ENCODE measurements at regions not wholly inside any gene's neighbourhood (a gene's known extent, or its start where the extent isn't known, plus 50 kb on each side); places are given as distances from the start of the nearest gene placed in this dataset.

DNA sequence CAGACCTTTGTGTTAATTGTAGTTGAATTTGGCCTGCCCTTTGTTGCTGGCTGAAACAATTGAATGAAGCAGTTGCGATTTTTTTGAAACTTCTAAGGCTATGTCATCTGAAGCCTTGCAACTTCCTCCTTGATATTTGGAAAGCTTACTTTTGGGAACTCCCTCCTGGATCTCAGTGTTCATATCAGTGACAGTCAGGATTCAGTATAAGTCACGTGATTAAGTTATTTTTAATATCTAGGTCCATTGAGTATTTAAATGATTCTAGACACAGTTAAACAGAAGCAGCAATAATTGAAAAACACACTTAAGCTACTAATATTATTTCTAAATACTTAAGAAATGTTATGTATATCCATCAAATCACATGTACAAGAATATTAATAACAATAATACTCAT is 951.3 kb downstream of the GRIK2 start:
- H3K4me1 ChIP-seq (ENCODE audit: control insufficient read depth, insufficient read depth, low read depth, low read length): no peaks in the 10 kb centered on the region
- WGBS: 100% methylated on average over 1 of the region's 2 CpGs

GRCh38 chr6:102340311-102340710 is 946.8 kb downstream of the GRIK2 start:
- Histone ChIP-seq H3K36me3 (ENCODE audit: control insufficient read depth in 1 of 2, insufficient read depth in 2 of 2, low read depth in 1 of 2, low read length in 2 of 2) (no peaks in the 10 kb centered on the region), H2BK120ac (ENCODE audit: low read depth, low read length) (no peak overlapping the region), H2BK15ac (ENCODE audit: low read depth, poor library complexity, severe bottlenecking) (no peak overlapping the region), H2BK12ac (ENCODE audit: low read length in 2 of 2) (no peak overlapping the region), H2AFZ (ENCODE audit: low read depth, low read length) (no peak overlapping the region), H3K9ac (ENCODE audit: low read length) (no peak overlapping the region), H3K27me3 (ENCODE audit: control insufficient read depth in 1 of 2, insufficient read depth in 1 of 2, low read length in 2 of 2) (no peaks in the 10 kb centered on the region), H2AK5ac (ENCODE audit: low read length, severe bottlenecking) (no peak overlapping the region), H4K8ac (ENCODE audit: low read length) (no peak overlapping the region), H3K9me3 (ENCODE audit: control insufficient read depth, low read length) (no peaks in the 10 kb centered on the region), H3K79me1 (replicated peaks; ENCODE audit: low read length, poor library complexity, severe bottlenecking) (no peaks in the 10 kb centered on the region), H3K23ac (ENCODE audit: low read length in 2 of 2) (no peak overlapping the region), H3K14ac (ENCODE audit: low read length in 2 of 2) (no peak overlapping the region), H3K4me2 (ENCODE audit: low read length, poor library complexity, severe bottlenecking) (no peak overlapping the region), H3K4me3 (ENCODE audit: insufficient read depth in 1 of 2, low read depth in 1 of 2, low read length in 2 of 2) (no peak overlapping the region), H2BK5ac (ENCODE audit: low read depth, low read length, poor library complexity, severe bottlenecking) (no peak overlapping the region), H3K4me1 (ENCODE audit: control insufficient read depth, insufficient read depth, low read depth, low read length) (no peaks in the 10 kb centered on the region), H3K18ac (ENCODE audit: low read depth in 1 of 2, low read length in 2 of 2) (no peak overlapping the region), H4K91ac (ENCODE audit: low read length) (no peak overlapping the region), H3K27ac (ENCODE audit: low read length, poor library complexity, severe bottlenecking) (no peak overlapping the region), H3K4ac (ENCODE audit: low read depth in 1 of 2, low read length in 2 of 2) (no peak overlapping the region)
- 90% methylated on average over 3 of the region's 4 CpGs for WGBS
- no peak for DNase-seq

More for the DNA sequence above, 951.3 kb downstream of the GRIK2 start:
- H4K91ac ChIP-seq (ENCODE audit: low read length): no peak overlapping the region
- H4K8ac ChIP-seq (ENCODE audit: low read length): no peak overlapping the region
- H3K23ac ChIP-seq (ENCODE audit: low read length in 2 of 2): no peak overlapping the region
- no peak overlapping the region for H2BK12ac ChIP-seq (ENCODE audit: low read length in 2 of 2)
- H3K4me3 ChIP-seq (ENCODE audit: insufficient read depth in 1 of 2, low read depth in 1 of 2, low read length in 2 of 2): no peak overlapping the region
- no peak overlapping the region for H2AK5ac ChIP-seq (ENCODE audit: low read length, severe bottlenecking)
- H3K36me3 ChIP-seq (ENCODE audit: control insufficient read depth in 1 of 2, insufficient read depth in 2 of 2, low read depth in 1 of 2, low read length in 2 of 2): no peaks in the 10 kb centered on the region
- no peak overlapping the region for H2BK120ac ChIP-seq (ENCODE audit: low read depth, low read length)
- no peak overlapping the region for H3K18ac ChIP-seq (ENCODE audit: low read depth in 1 of 2, low read length in 2 of 2)
- H2BK15ac ChIP-seq (ENCODE audit: low read depth, poor library complexity, severe bottlenecking): no peak overlapping the region
- H3K4me2 ChIP-seq (ENCODE audit: low read length, poor library complexity, severe bottlenecking): no peak overlapping the region
- no peak for DNase-seq
- H3K27me3 ChIP-seq (ENCODE audit: control insufficient read depth in 1 of 2, insufficient read depth in 1 of 2, low read length in 2 of 2): no peaks in the 10 kb centered on the region
- H2BK5ac ChIP-seq (ENCODE audit: low read depth, low read length, poor library complexity, severe bottlenecking): no peak overlapping the region
- H3K9ac ChIP-seq (ENCODE audit: low read length): no peak overlapping the region
- no peak overlapping the region for H3K4ac ChIP-seq (ENCODE audit: low read depth in 1 of 2, low read length in 2 of 2)
- H3K27ac ChIP-seq (ENCODE audit: low read length, poor library complexity, severe bottlenecking): no peak overlapping the region
- H3K9me3 ChIP-seq (ENCODE audit: control insufficient read depth, low read length): peaks cover 5% of the 10 kb centered on the region
- H3K14ac ChIP-seq (ENCODE audit: low read length in 2 of 2): no peak overlapping the region
- H3K79me1 ChIP-seq (replicated peaks; ENCODE audit: low read length, poor library complexity, severe bottlenecking): no peaks in the 10 kb centered on the region
- no peak overlapping the region for H2AFZ ChIP-seq (ENCODE audit: low read depth, low read length)

DNA sequence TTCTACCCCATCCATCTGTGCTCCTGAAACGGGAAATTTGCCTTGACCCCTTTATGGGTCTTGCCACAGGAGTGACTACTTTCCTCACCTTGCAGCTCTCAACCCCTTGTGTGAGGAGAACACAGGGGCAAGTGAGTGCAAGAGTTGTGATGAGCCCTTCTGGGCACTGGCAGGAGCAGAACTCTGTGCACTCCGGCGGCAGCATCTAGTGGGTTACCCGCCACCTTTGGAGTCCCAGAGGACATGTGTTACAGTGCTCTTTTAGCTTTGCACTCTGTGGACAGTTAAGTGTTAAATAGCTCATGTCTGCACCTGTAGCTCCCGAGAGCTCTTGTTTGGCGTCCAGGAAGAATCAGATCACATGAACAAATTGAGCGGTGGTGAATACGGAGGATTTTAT is 940.2 kb downstream of the GRIK2 start:
- DNase-seq: no peak
- H3K4me2 ChIP-seq (ENCODE audit: low read length, poor library complexity, severe bottlenecking): no peak overlapping the region
- no peak overlapping the region for H3K9ac ChIP-seq (ENCODE audit: low read length)
- H3K36me3 ChIP-seq (ENCODE audit: control insufficient read depth in 1 of 2, insufficient read depth in 2 of 2, low read depth in 1 of 2, low read length in 2 of 2): no peaks in the 10 kb centered on the region
- no peak overlapping the region for H3K14ac ChIP-seq (ENCODE audit: low read length in 2 of 2)
- H2AK5ac ChIP-seq (ENCODE audit: low read length, severe bottlenecking): no peak overlapping the region
- H4K91ac ChIP-seq (ENCODE audit: low read length): no peak overlapping the region
- WGBS: 93% methylated on average over 7 of the region's 8 CpGs
- no peak overlapping the region for H3K23ac ChIP-seq (ENCODE audit: low read length in 2 of 2)
- H2BK120ac ChIP-seq (ENCODE audit: low read depth, low read length): no peak overlapping the region
- no peak overlapping the region for H2BK15ac ChIP-seq (ENCODE audit: low read depth, poor library complexity, severe bottlenecking)
- no peaks in the 10 kb centered on the region for H3K4me1 ChIP-seq (ENCODE audit: control insufficient read depth, insufficient read depth, low read depth, low read length)
- H3K27me3 ChIP-seq (ENCODE audit: control insufficient read depth in 1 of 2, insufficient read depth in 1 of 2, low read length in 2 of 2): no peaks in the 10 kb centered on the region
- no peaks in the 10 kb centered on the region for H3K79me1 ChIP-seq (replicated peaks; ENCODE audit: low read length, poor library complexity, severe bottlenecking)
- no peak overlapping the region for H2BK12ac ChIP-seq (ENCODE audit: low read length in 2 of 2)
- no peak overlapping the region for H3K27ac ChIP-seq (ENCODE audit: low read length, poor library complexity, severe bottlenecking)
- H4K8ac ChIP-seq (ENCODE audit: low read length): no peak overlapping the region
- no peak overlapping the region for H3K4ac ChIP-seq (ENCODE audit: low read depth in 1 of 2, low read length in 2 of 2)
- H2AFZ ChIP-seq (ENCODE audit: low read depth, low read length): no peak overlapping the region
- no peak overlapping the region for H2BK5ac ChIP-seq (ENCODE audit: low read depth, low read length, poor library complexity, severe bottlenecking)
- no peaks in the 10 kb centered on the region for H3K9me3 ChIP-seq (ENCODE audit: control insufficient read depth, low read length)
- H3K18ac ChIP-seq (ENCODE audit: low read depth in 1 of 2, low read length in 2 of 2): no peak overlapping the region
- no peak overlapping the region for H3K4me3 ChIP-seq (ENCODE audit: insufficient read depth in 1 of 2, low read depth in 1 of 2, low read length in 2 of 2)

GRCh38 chr6:102327697-102328225 is 934.3 kb downstream of the GRIK2 start:
- H3K4me1 ChIP-seq (ENCODE audit: control insufficient read depth, insufficient read depth, low read depth, low read length): no peaks in the 10 kb centered on the region
- no peak overlapping the region for H3K4me2 ChIP-seq (ENCODE audit: low read length, poor library complexity, severe bottlenecking)
- no peaks in the 10 kb centered on the region for H3K36me3 ChIP-seq (ENCODE audit: control insufficient read depth in 1 of 2, insufficient read depth in 2 of 2, low read depth in 1 of 2, low read length in 2 of 2)
- 86% methylated on average over 3 of the region's 4 CpGs for WGBS
- H3K18ac ChIP-seq (ENCODE audit: low read depth in 1 of 2, low read length in 2 of 2): no peak overlapping the region
- H2BK12ac ChIP-seq (ENCODE audit: low read length in 2 of 2): no peak overlapping the region
- H3K14ac ChIP-seq (ENCODE audit: low read length in 2 of 2): peak overlapping the region in 1 of 2 experiments; percentile 58
- no peak overlapping the region for H4K8ac ChIP-seq (ENCODE audit: low read length)
- H3K23ac ChIP-seq (ENCODE audit: low read length in 2 of 2): no peak overlapping the region
- H3K27ac ChIP-seq (ENCODE audit: low read length, poor library complexity, severe bottlenecking): no peak overlapping the region
- H2AK5ac ChIP-seq (ENCODE audit: low read length, severe bottlenecking): no peak overlapping the region
- no peak overlapping the region for H2BK5ac ChIP-seq (ENCODE audit: low read depth, low read length, poor library complexity, severe bottlenecking)
- H3K4ac ChIP-seq (ENCODE audit: low read depth in 1 of 2, low read length in 2 of 2): no peak overlapping the region
- no peak overlapping the region for H3K9ac ChIP-seq (ENCODE audit: low read length)
- peak overlapping the region; percentile 29 for H2AFZ ChIP-seq (ENCODE audit: low read depth, low read length)
- H3K27me3 ChIP-seq (ENCODE audit: control insufficient read depth in 1 of 2, insufficient read depth in 1 of 2, low read length in 2 of 2): no peaks in the 10 kb centered on the region
- H4K91ac ChIP-seq (ENCODE audit: low read length): no peak overlapping the region
- H3K79me1 ChIP-seq (replicated peaks; ENCODE audit: low read length, poor library complexity, severe bottlenecking): no peaks in the 10 kb centered on the region
- H2BK15ac ChIP-seq (ENCODE audit: low read depth, poor library complexity, severe bottlenecking): no peak overlapping the region
- no peak overlapping the region for H2BK120ac ChIP-seq (ENCODE audit: low read depth, low read length)
- no peak for DNase-seq
- H3K9me3 ChIP-seq (ENCODE audit: control insufficient read depth, low read length): peaks cover 8% of the 10 kb centered on the region
- H3K4me3 ChIP-seq (ENCODE audit: insufficient read depth in 1 of 2, low read depth in 1 of 2, low read length in 2 of 2): no peak overlapping the region

All from mesenchymal stem cell (in vitro differentiated cells and primary cell).